Erythroblast (primary cell): ENCODE measurements at regions not wholly inside any gene's neighbourhood (a gene's known extent, or its start where the extent isn't known, plus 50 kb on each side); places are given as distances from the start of the nearest gene placed in this dataset.

ENCODE experiments used
- GATA1 ChIP-seq: IDR thresholded peaks from 2 replicates; pipeline ENCODE4 v1.6.1; 2011; ENCODE audit warnings: low read depth, mild to moderate bottlenecking, control low read depth, low read length, moderate library complexity
- POLR2A ChIP-seq: IDR thresholded peaks from 2 replicates; pipeline ENCODE4 v1.6.1; 2011; ENCODE audit warnings: mild to moderate bottlenecking, low read length

DNA sequence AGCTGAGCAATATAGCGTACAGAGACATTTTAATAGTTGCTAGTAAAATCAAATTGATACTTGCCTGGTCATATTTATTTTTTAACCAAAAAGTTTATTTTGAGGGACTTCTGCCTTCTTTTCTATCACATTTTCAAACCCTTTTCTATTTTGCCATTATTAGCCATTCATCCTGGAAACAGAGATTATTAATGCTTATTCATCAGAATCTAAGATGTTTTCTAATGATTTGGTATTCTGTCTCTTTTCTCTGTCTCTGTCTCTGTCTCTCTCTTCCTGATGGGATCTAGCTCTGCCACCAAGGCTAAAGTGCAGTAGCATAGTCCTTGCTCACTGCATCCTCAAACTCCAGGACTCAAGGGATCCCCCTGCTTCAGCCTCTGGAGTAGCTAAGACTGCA is 871.3 kb upstream of the CDH8 start:
- no peak for TF ChIP-seq POLR2A
- TF ChIP-seq GATA1: no peak
